Testis (tissue), 2 donors: ENCODE measurements at regions not wholly inside any gene's neighbourhood (a gene's known extent, or its start where the extent isn't known, plus 50 kb on each side); places are given as distances from the start of the nearest gene placed in this dataset.

Experiments
- POLR2A ChIP-seq: fragments of 450-650 bp; IDR thresholded peaks from one replicate; pipeline ENCODE4 v1.6.1; 2017; ENCODE audit warnings: antibody characterized with exemption, mild to moderate bottlenecking, moderate library complexity
- TF ChIP-seq, protein P1 (sequence below), 3 experiments: fragments of 450-650 bp in 2 of 3; fragments of 200-600 bp in 1 of 3; sonication (generic) in 1 of 3; IDR thresholded peaks; one replicate each; pipeline ENCODE4 v1.5.1; 2016 to 2019; ENCODE audit warnings: antibody characterized with exemption in 3 of 3, mild to moderate bottlenecking in 2 of 3, moderate library complexity in 1 of 3

DNA sequence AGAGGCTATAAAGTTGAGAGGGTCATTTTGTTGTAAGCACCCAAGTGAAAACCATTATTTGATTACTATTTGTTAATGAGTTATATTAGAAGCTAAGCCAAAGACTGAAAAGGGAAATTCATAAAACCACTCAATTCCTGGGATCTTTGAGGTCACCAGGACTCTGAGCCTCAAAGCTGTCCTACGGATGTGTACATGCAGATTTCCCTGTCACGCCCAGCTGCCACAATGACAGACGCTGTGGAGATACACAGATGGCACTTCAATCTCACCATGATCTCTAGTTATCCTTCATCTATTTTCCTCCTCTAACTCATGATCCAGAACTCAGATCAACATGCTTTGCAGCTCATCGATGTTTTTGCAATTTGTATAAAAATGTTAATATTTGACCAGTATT is 403.5 kb upstream of the MIR17HG start:
- TF ChIP-seq POLR2A = no peak
- TF ChIP-seq, protein P1, sequence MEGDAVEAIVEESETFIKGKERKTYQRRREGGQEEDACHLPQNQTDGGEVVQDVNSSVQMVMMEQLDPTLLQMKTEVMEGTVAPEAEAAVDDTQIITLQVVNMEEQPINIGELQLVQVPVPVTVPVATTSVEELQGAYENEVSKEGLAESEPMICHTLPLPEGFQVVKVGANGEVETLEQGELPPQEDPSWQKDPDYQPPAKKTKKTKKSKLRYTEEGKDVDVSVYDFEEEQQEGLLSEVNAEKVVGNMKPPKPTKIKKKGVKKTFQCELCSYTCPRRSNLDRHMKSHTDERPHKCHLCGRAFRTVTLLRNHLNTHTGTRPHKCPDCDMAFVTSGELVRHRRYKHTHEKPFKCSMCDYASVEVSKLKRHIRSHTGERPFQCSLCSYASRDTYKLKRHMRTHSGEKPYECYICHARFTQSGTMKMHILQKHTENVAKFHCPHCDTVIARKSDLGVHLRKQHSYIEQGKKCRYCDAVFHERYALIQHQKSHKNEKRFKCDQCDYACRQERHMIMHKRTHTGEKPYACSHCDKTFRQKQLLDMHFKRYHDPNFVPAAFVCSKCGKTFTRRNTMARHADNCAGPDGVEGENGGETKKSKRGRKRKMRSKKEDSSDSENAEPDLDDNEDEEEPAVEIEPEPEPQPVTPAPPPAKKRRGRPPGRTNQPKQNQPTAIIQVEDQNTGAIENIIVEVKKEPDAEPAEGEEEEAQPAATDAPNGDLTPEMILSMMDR (IDR thresholded peaks at IDR 0.05) = no peak
